ENCODE measurements at regions not wholly inside any gene's neighbourhood (a gene's known extent, or its start where the extent isn't known, plus 50 kb on each side); places are given as distances from the start of the nearest gene placed in this dataset.

GRCh38 chr12:125295550-125295949, 230.3 kb downstream of the AACS start:
- TF ChIP-seq GATA3 (IDR thresholded peaks at IDR 0.05; ENCODE audit: low read depth, low read length), result no peak
- no peak for TF ChIP-seq GATA2 (IDR thresholded peaks at IDR 0.05; ENCODE audit: low read depth, low read length)

Measured in SH-SY5Y (cell line).